Left renal cortex interstitium (tissue), 4 donors: ENCODE measurements at regions not wholly inside any gene's neighbourhood (a gene's known extent, or its start where the extent isn't known, plus 50 kb on each side); places are given as distances from the start of the nearest gene placed in this dataset.

Experiments
- DNase-seq, 4 donors: peaks; one replicate each; pipeline ENCODE4 v3.0.0-alpha.2; 2013; ENCODE audit warnings: low read depth in 4 of 4, low spot score in 2 of 4, missing footprints in 1 of 4

GRCh38 chr1:29736582-29737188 lies 500.4 kb downstream of the PTPRU start:
- DNase-seq = peak; percentile 34 to 75 (median 42)

GRCh38 chr1:29732453-29732852 lies 496.1 kb downstream of the PTPRU start:
- no peak for DNase-seq

- no peak for DNase-seq
Measured at GRCh38 chr1:29730623-29731022, 494.3 kb downstream of the PTPRU start.

GRCh38 chr1:29729281-29729680 lies 493.0 kb downstream of the PTPRU start:
- no peak for DNase-seq

GRCh38 chr1:29728703-29729102 lies 492.4 kb downstream of the PTPRU start:
- DNase-seq = no peak

GRCh38 chr1:29725262-29725661 lies 488.9 kb downstream of the PTPRU start:
- DNase-seq = no peak

- DNase-seq = no peak
Measured at GRCh38 chr1:29722598-29722997, 486.3 kb downstream of the PTPRU start.

- DNase-seq = no peak
Measured at GRCh38 chr1:29719253-29719652, 482.9 kb downstream of the PTPRU start.

- DNase-seq = no peak
Measured at GRCh38 chr1:29718791-29719190, 482.5 kb downstream of the PTPRU start.

- DNase-seq = no peak
Measured at GRCh38 chr1:29716306-29716705, 480.0 kb downstream of the PTPRU start.

GRCh38 chr1:29713857-29714256 lies 477.5 kb downstream of the PTPRU start:
- DNase-seq = no peak

- DNase-seq = no peak
Measured at GRCh38 chr1:29712801-29713200, 476.5 kb downstream of the PTPRU start.

- no peak for DNase-seq
Measured at GRCh38 chr1:29712284-29712651, 475.9 kb downstream of the PTPRU start.

- no peak for DNase-seq
Measured at GRCh38 chr1:29711582-29712283, 475.4 kb downstream of the PTPRU start.

- DNase-seq = no peak
Measured at GRCh38 chr1:29709704-29710280, 473.5 kb downstream of the PTPRU start.

- no peak for DNase-seq
Measured at GRCh38 chr1:29708796-29709703, 472.7 kb downstream of the PTPRU start.

GRCh38 chr1:29708381-29708780 lies 472.1 kb downstream of the PTPRU start:
- DNase-seq = no peak

- DNase-seq = no peak
Measured at GRCh38 chr1:29707796-29708195, 471.5 kb downstream of the PTPRU start.

- DNase-seq = no peak
Measured at GRCh38 chr1:29706936-29707335, 470.6 kb downstream of the PTPRU start.

GRCh38 chr1:29704430-29704829 lies 468.1 kb downstream of the PTPRU start:
- DNase-seq = no peak
